Neutrophil (primary cell): ENCODE measurements at regions not wholly inside any gene's neighbourhood (a gene's known extent, or its start where the extent isn't known, plus 50 kb on each side); places are given as distances from the start of the nearest gene placed in this dataset.

Source experiments
- H3K27ac ChIP-seq: fragments of 200-600 bp; sonication (generic); 2 replicates; pipeline ENCODE4 v1.5.1; 2016; ENCODE audit warnings: mild to moderate bottlenecking, moderate library complexity
- H3K27me3 ChIP-seq: fragments of 200-600 bp; sonication (generic); 2 replicates; pipeline ENCODE4 v1.6.0; 2016; ENCODE audit warnings: mild to moderate bottlenecking
- H3K36me3 ChIP-seq: fragments of 200-600 bp; sonication (generic); 2 replicates; pipeline ENCODE4 v1.5.1; 2017
- H3K4me1 ChIP-seq, 2 experiments: fragments of 200-600 bp in 1 of 2; sonication (generic) in 1 of 2; 1 replicate in 1 of 2; 2 replicates in 1 of 2; pipeline versions ENCODE4 v1.5.1 to v1.6.1; 2013 to 2016; ENCODE audit warnings: low read depth in 1 of 2, low read length in 1 of 2, mild to moderate bottlenecking in 1 of 2, moderate library complexity in 1 of 2; ENCODE audit not compliant: control insufficient read depth in 1 of 2, insufficient read depth in 1 of 2
- H3K4me3 ChIP-seq, 2 experiments: fragments of 200-600 bp in 1 of 2; sonication (generic) in 1 of 2; 1 replicate in 1 of 2; 2 replicates in 1 of 2; pipeline ENCODE4 v1.5.1; 2013 to 2016; ENCODE audit warnings: low read depth in 1 of 2, low read length in 1 of 2, mild to moderate bottlenecking in 1 of 2, moderate library complexity in 1 of 2
- H3K9me3 ChIP-seq: fragments of 200-600 bp; sonication (generic); 2 replicates; pipeline ENCODE4 v1.5.1; 2016
- TF ChIP-seq, protein P1 (sequence below): fragments of 200-600 bp; sonication (generic); IDR thresholded peaks from 2 replicates; pipeline ENCODE4 v1.5.1; 2016; ENCODE audit warnings: antibody characterized with exemption

DNA sequence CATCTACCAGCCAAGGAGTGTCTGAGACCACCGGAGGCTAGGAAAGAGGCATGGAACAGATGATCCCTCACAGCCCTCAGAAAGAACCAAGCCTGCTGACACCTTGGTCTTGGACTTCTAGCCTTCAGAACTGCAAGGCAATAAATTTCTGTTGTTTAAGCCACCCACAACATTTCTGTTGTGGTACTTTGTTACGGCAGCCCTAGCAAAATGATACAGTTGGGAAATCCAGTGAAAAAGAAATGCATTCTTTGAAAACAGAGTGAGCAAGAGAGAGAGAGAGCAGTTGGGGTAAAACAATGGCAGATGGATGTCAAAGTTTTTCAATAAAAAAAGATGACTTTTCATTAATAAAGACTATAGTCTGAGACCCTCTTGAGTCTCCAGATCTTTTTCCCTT, 219.4 kb downstream of the NFKBIZ start:
- H3K27ac ChIP-seq = no peak overlapping the region
- H3K4me3 ChIP-seq = no peak overlapping the region
- H3K4me1 ChIP-seq = no peaks in the 10 kb centered on the region
- no peaks in the 10 kb centered on the region for H3K27me3 ChIP-seq
- no peaks in the 10 kb centered on the region for H3K9me3 ChIP-seq
- H3K36me3 ChIP-seq = no peaks in the 10 kb centered on the region
- TF ChIP-seq, protein P1, sequence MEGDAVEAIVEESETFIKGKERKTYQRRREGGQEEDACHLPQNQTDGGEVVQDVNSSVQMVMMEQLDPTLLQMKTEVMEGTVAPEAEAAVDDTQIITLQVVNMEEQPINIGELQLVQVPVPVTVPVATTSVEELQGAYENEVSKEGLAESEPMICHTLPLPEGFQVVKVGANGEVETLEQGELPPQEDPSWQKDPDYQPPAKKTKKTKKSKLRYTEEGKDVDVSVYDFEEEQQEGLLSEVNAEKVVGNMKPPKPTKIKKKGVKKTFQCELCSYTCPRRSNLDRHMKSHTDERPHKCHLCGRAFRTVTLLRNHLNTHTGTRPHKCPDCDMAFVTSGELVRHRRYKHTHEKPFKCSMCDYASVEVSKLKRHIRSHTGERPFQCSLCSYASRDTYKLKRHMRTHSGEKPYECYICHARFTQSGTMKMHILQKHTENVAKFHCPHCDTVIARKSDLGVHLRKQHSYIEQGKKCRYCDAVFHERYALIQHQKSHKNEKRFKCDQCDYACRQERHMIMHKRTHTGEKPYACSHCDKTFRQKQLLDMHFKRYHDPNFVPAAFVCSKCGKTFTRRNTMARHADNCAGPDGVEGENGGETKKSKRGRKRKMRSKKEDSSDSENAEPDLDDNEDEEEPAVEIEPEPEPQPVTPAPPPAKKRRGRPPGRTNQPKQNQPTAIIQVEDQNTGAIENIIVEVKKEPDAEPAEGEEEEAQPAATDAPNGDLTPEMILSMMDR = no peak

DNA sequence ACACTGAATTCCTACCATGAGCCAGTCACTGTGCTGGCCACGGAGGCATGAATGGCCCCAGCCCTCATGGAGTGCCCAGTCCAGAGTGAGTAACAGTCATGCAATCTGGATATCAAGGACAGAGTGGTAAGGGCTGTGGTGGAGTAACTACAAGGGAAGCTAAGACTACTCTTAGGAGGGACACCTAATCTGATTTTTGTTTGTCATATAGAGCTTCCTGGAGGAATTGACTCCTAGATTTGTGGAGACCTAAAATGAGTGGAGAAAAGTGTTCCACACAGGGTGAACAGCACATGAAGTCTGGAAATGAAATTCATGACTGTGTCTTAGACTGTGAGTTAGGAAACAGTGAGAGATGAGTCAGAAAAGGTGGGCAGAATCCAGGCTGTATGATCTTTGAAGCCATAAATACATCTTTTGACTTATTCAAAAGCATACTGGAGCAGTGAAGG, 219.9 kb downstream of the NFKBIZ start:
- no peak overlapping the region for H3K4me3 ChIP-seq
- H3K4me1 ChIP-seq = no peaks in the 10 kb centered on the region
- no peaks in the 10 kb centered on the region for H3K9me3 ChIP-seq
- H3K27me3 ChIP-seq = no peaks in the 10 kb centered on the region
- H3K36me3 ChIP-seq = no peaks in the 10 kb centered on the region
- no peak overlapping the region for H3K27ac ChIP-seq
- TF ChIP-seq, protein P1 = no peak

DNA sequence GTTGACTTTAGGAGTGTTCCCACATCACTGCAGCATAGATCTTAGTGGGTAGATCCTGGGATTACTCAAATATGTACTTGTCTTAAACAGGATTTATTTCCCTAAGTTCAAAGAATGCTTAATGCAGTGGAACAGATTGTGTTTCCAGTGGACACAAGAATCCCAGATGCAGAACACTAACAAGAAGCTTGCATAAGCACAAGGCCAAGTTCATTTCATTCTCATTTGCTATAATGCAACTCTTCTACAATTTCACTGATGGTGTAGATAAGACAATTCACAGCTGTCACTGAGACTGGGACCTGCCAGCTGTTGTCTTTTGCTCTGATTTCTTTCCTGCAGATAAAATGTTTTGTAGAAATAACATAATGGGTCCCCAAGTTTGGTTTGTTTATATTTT, 225.6 kb downstream of the NFKBIZ start:
- no peak overlapping the region for H3K27ac ChIP-seq
- H3K4me1 ChIP-seq = no peaks in the 10 kb centered on the region
- no peaks in the 10 kb centered on the region for H3K36me3 ChIP-seq
- no peak overlapping the region for H3K4me3 ChIP-seq
- TF ChIP-seq, protein P1 = no peak
- H3K9me3 ChIP-seq = no peaks in the 10 kb centered on the region
- H3K27me3 ChIP-seq = no peaks in the 10 kb centered on the region

DNA sequence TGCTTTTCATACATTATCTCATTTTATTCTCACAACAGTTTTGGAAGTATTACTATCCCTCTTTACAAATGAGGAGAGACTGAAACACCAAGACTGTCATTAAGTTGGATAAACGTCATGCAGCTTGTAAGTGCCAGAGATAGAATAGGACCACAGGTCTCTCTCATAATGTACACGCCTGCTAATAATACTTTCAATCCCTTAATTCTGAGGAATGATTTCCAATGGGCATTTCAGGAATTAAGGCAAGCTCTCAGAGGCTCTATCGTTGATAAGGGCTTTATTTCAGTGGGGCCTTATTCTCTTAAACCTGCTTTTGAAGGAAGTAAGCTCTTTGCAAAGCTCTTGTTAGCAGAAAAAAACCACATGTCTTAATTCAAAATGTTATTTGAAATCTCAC, 229.1 kb downstream of the NFKBIZ start:
- H3K27me3 ChIP-seq = no peaks in the 10 kb centered on the region
- no peak overlapping the region for H3K27ac ChIP-seq
- no peaks in the 10 kb centered on the region for H3K36me3 ChIP-seq
- H3K4me1 ChIP-seq = no peaks in the 10 kb centered on the region
- no peaks in the 10 kb centered on the region for H3K9me3 ChIP-seq
- no peak overlapping the region for H3K4me3 ChIP-seq
- TF ChIP-seq, protein P1 = no peak

DNA sequence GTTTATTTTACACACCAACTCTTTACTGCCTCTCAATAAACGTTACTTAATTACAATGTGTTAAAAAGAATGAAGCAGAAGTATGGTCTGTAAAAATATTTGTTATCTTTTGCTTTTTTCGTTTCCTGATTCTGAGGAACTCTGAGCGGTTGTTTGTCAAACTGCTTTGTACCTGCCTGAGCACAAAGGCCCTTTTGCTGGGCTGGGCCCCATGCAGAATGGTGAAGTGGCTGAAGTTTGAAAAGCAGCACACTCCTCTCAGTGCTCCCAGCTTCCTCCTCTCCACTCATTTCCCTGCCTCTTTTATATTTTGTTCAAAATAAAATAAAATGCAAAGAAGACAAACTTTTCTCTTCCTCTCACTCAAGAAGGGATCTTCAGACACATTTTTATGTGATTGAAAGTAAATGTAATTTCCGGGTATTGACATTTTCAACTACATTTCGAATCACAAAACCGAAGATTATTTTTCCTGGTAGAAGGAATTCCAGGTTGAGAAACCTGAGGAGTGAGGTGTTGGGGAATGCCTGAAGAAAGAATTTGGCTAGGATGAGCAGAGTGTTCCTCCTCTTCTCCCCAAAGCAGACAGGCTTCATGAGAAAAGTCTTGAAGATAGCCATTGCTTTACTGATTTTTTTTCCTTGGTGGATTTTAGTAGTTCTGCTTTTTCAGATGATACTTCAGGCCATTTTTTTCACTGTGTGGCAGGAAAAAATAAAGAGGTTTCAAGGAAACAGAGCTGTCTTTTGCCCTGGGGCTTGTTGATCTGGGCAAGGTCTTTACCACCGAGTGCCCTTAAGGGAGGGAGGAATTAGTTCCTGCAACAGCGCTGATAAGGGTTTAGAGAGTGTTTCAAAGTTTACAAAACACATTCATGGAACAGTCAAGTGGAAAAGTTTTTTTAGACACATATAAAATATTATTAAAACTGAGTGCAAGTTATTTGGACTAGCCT, 229.8 kb downstream of the NFKBIZ start:
- Histone ChIP-seq H3K36me3 (no peaks in the 10 kb centered on the region), H3K4me1 (no peaks in the 10 kb centered on the region), H3K9me3 (no peaks in the 10 kb centered on the region), H3K27me3 (no peaks in the 10 kb centered on the region), H3K4me3 (no peak overlapping the region), H3K27ac (no peak overlapping the region)
- TF ChIP-seq, protein P1 = no peak
